Spleen (tissue), 11 donors: ENCODE measurements at regions not wholly inside any gene's neighbourhood (a gene's known extent, or its start where the extent isn't known, plus 50 kb on each side); places are given as distances from the start of the nearest gene placed in this dataset.

Experiments used
- DNase-seq: peaks from one replicate; pipeline ENCODE4 v3.0.0-alpha.2; 2020
- H3K27ac ChIP-seq, 8 donors: fragments of 200-600 bp; sonication (generic) in 7 of 8; 1 replicate in 4 of 8; 2 replicates in 4 of 8; pipeline versions ENCODE4 v1.5.0 to v1.8.0; 2016 to 2021; ENCODE audit warnings: inconsistent platforms in 4 of 8, mild to moderate bottlenecking in 4 of 8, moderate library complexity in 1 of 8
- H3K27me3 ChIP-seq, 7 donors: fragments of 200-600 bp; sonication (generic) in 6 of 7; replicated peaks in 1 of 7; 1 replicate in 4 of 7; 2 replicates in 3 of 7; pipeline versions ENCODE4 v1.5.0 to v1.8.0; 2016 to 2021; ENCODE audit warnings: inconsistent platforms in 3 of 7, mild to moderate bottlenecking in 1 of 7
- H3K36me3 ChIP-seq, 6 donors: fragments of 200-600 bp; sonication (generic) in 5 of 6; 1 replicate in 4 of 6; 2 replicates in 2 of 6; pipeline versions ENCODE4 v1.5.0 to v1.8.0; 2016 to 2021; ENCODE audit warnings: inconsistent platforms in 2 of 6
- H3K4me1 ChIP-seq, 6 donors: fragments of 200-600 bp; sonication (generic) in 5 of 6; 1 replicate in 3 of 6; 2 replicates in 3 of 6; pipeline versions ENCODE4 v1.5.0 to v1.8.0; 2016 to 2021; ENCODE audit warnings: inconsistent platforms in 3 of 6
- H3K4me3 ChIP-seq, 8 donors: fragments of 200-600 bp; sonication (generic) in 7 of 8; 1 replicate in 4 of 8; 2 replicates in 4 of 8; pipeline versions ENCODE4 v1.5.0 to v1.8.0; 2016 to 2021; ENCODE audit warnings: inconsistent platforms in 4 of 8, mild to moderate bottlenecking in 4 of 8, moderate library complexity in 2 of 8
- H3K9me3 ChIP-seq, 8 donors: fragments of 200-600 bp; sonication (generic) in 7 of 8; 1 replicate in 4 of 8; 2 replicates in 4 of 8; pipeline versions ENCODE4 v1.5.0 to v1.8.0; 2016 to 2021; ENCODE audit warnings: inconsistent platforms in 4 of 8
- CTCF ChIP-seq, 11 experiments: fragments of 200-600 bp in 7 of 11; fragments of 450-650 bp in 4 of 11; sonication (generic) in 4 of 11; IDR thresholded peaks in 8 of 11; conservative IDR thresholded peaks in 3 of 11; 1 replicate in 7 of 11; 2 replicates in 4 of 11; pipeline versions ENCODE4 v1.4.0 to v1.8.0; 2016 to 2021; ENCODE audit warnings: antibody characterized with exemption in 11 of 11, inconsistent platforms in 4 of 11, mild to moderate bottlenecking in 1 of 11
- POLR2A ChIP-seq, 3 donors: fragments of 450-650 bp; IDR thresholded peaks; one replicate each; pipeline ENCODE4 v1.5.1; 2017; ENCODE audit warnings: antibody characterized with exemption in 3 of 3, mild to moderate bottlenecking in 1 of 3
- POLR2AphosphoS5 ChIP-seq, 3 donors: sonication (generic); formaldehyde crosslinking; IDR thresholded peaks; one replicate each; pipeline ENCODE4 v1.5.1; 2017; ENCODE audit warnings: antibody characterized with exemption in 3 of 3
- WGBS, 5 donors: extraction: QIAGEN DNeasy Blood & Tissue Kit in 3 of 5; methylation state at CpG; one replicate each; pipeline versions ENCODE4 v1.1.5 to v1.1.7; 2013 to 2018; 5-methylcytosine and 5-hydroxymethylcytosine counted together
- intact Hi-C: fragments of 100-400 bp; cut with DNase I; formaldehyde crosslinking; loops from one replicate; pipeline ENCODE4 v1.15.0; 2023; ENCODE audit warnings: low total_unique reads
- donor health status: healthy with polysubstance abuse.
- donor health status: DM: no; HTN: no; CAD: no; lungs with moderate emphysema.
- donor health status: DM: no; HTN: no; CAD: no.
- donor health status: Bipolar disorder and iron deficiency.
- donor health status: healthy.
- donor health status: DM: no; HTN: no; CAD: no.
- donor health status: DM: yes; HTN: yes; CAD: no.

GRCh38 chr11:107268977-107269376 is 188.6 kb downstream of the CWF19L2 start:
- no peaks in the 10 kb centered on the region for H3K9me3 ChIP-seq
- H3K4me1 ChIP-seq, result no peaks in the 10 kb centered on the region
- H3K36me3 ChIP-seq, result no peaks in the 10 kb centered on the region
- intact Hi-C loops, result no loop called here
- H3K27me3 ChIP-seq, result no peaks in the 10 kb centered on the region
- TF ChIP-seq POLR2AphosphoS5 (IDR thresholded peaks at IDR 0.05), result no peak
- TF ChIP-seq CTCF (IDR thresholded peaks at IDR 0.05 in 8 of 11, conservative IDR thresholded peaks at IDR 0.05 in 3 of 11), result no peak
- TF ChIP-seq POLR2A (IDR thresholded peaks at IDR 0.05), result no peak
- no peak overlapping the region for H3K27ac ChIP-seq
- no peak overlapping the region for H3K4me3 ChIP-seq
- no peak for DNase-seq
- 75 to 85% (median 78%) methylated on average over 3 of the region's 3 CpGs for WGBS, 5 donors

- Histone ChIP-seq H3K4me1 (no peaks in the 10 kb centered on the region), H3K36me3 (no peaks in the 10 kb centered on the region), H3K9me3 (no peaks in the 10 kb centered on the region), H3K27ac (no peak overlapping the region), H3K4me3 (no peak overlapping the region), H3K27me3 (no peaks in the 10 kb centered on the region)
- intact Hi-C loops, result no loop called here
- 76 to 95% (median 89%) methylated on average over 3 of the region's 3 CpGs for WGBS, 5 donors
- DNase-seq, result no peak
- TF ChIP-seq POLR2AphosphoS5 (IDR thresholded peaks at IDR 0.05) (no peak), CTCF (IDR thresholded peaks at IDR 0.05 in 8 of 11, conservative IDR thresholded peaks at IDR 0.05 in 3 of 11) (no peak), POLR2A (IDR thresholded peaks at IDR 0.05) (no peak)
These were observed 191.2 kb downstream of the CWF19L2 start for GRCh38 chr11:107266455-107266854.

- H3K9me3 ChIP-seq, result no peaks in the 10 kb centered on the region
- TF ChIP-seq POLR2A (IDR thresholded peaks at IDR 0.05), result no peak
- no peak for TF ChIP-seq POLR2AphosphoS5 (IDR thresholded peaks at IDR 0.05)
- no peak for TF ChIP-seq CTCF (IDR thresholded peaks at IDR 0.05 in 8 of 11, conservative IDR thresholded peaks at IDR 0.05 in 3 of 11)
- DNase-seq, result no peak
- intact Hi-C loops, result no loop called here
- no peaks in the 10 kb centered on the region for H3K4me1 ChIP-seq
- no peak overlapping the region for H3K27ac ChIP-seq
- WGBS, 5 donors, result 83 to 96% (median 92%) methylated on average over 1 of the region's 1 CpG
- H3K4me3 ChIP-seq, result no peak overlapping the region
- H3K36me3 ChIP-seq, result no peaks in the 10 kb centered on the region
- H3K27me3 ChIP-seq, result no peaks in the 10 kb centered on the region
These were observed 192.0 kb downstream of the CWF19L2 start for GRCh38 chr11:107265591-107266121.

GRCh38 chr11:107263844-107264563 is 193.6 kb downstream of the CWF19L2 start:
- no peak for TF ChIP-seq CTCF (IDR thresholded peaks at IDR 0.05 in 8 of 11, conservative IDR thresholded peaks at IDR 0.05 in 3 of 11)
- no peak for TF ChIP-seq POLR2AphosphoS5 (IDR thresholded peaks at IDR 0.05)
- no peak for TF ChIP-seq POLR2A (IDR thresholded peaks at IDR 0.05)
- DNase-seq, result no peak
- Histone ChIP-seq H3K9me3 (no peaks in the 10 kb centered on the region), H3K4me3 (no peak overlapping the region), H3K27me3 (peaks cover 0 to 6% (median 0%) of the 10 kb centered on the region in 7 donors), H3K27ac (no peak overlapping the region), H3K4me1 (no peaks in the 10 kb centered on the region), H3K36me3 (no peaks in the 10 kb centered on the region)
- intact Hi-C loops, result no loop called here
- 77 to 90% (median 79%) methylated on average over 2 of the region's 2 CpGs for WGBS, 5 donors
